ENCODE measurements at regions not wholly inside any gene's neighbourhood (a gene's known extent, or its start where the extent isn't known, plus 50 kb on each side); places are given as distances from the start of the nearest gene placed in this dataset.

DNA sequence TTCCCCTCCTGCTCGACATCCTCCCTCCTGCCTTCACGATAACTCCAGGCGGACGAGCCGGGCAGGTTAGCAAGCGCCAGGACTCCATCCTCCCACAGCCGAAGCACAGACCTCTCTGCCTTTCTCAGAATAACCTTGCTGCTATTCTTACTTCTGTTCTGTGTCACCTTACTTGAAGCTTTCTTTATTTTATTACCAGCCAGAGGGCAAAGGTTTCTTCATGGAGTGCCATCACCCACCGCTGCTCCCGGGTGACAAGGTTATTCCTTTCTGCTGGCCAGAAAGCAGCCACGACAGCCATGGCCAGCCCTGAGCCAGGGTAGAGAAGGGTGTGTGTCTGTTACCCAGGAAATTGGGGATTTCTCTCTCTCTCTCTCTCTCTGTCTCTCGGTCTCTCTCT lies 227.1 kb downstream of the ANAPC1 start:
- no peak for DNase-seq
- Mint-ChIP-seq H3K4me3 (ENCODE audit: low read depth, unreplicated experiment) (no peak overlapping the region), H3K4me1 (ENCODE audit: low read depth, unreplicated experiment) (peaks cover 44% of the 10 kb centered on the region), H3K27ac (ENCODE audit: unreplicated experiment) (peak overlapping the region; percentile 94), H3K27me3 (ENCODE audit: unreplicated experiment) (no peaks in the 10 kb centered on the region), H3K36me3 (ENCODE audit: insufficient read depth, unreplicated experiment) (peaks cover 37% of the 10 kb centered on the region), H3K9me3 (ENCODE audit: low read depth, unreplicated experiment) (no peaks in the 10 kb centered on the region)
- TF ChIP-seq, protein P1, sequence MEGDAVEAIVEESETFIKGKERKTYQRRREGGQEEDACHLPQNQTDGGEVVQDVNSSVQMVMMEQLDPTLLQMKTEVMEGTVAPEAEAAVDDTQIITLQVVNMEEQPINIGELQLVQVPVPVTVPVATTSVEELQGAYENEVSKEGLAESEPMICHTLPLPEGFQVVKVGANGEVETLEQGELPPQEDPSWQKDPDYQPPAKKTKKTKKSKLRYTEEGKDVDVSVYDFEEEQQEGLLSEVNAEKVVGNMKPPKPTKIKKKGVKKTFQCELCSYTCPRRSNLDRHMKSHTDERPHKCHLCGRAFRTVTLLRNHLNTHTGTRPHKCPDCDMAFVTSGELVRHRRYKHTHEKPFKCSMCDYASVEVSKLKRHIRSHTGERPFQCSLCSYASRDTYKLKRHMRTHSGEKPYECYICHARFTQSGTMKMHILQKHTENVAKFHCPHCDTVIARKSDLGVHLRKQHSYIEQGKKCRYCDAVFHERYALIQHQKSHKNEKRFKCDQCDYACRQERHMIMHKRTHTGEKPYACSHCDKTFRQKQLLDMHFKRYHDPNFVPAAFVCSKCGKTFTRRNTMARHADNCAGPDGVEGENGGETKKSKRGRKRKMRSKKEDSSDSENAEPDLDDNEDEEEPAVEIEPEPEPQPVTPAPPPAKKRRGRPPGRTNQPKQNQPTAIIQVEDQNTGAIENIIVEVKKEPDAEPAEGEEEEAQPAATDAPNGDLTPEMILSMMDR (IDR thresholded peaks at IDR 0.05; ENCODE audit: unreplicated experiment): no peak
- BruUV-seq (replicated peaks): no TSS peak
- intact Hi-C loops (cut with micrococcal nuclease; ENCODE audit: unreplicated experiment): no loop called here
- CTCF ChIA-PET: no interaction called here

DNA sequence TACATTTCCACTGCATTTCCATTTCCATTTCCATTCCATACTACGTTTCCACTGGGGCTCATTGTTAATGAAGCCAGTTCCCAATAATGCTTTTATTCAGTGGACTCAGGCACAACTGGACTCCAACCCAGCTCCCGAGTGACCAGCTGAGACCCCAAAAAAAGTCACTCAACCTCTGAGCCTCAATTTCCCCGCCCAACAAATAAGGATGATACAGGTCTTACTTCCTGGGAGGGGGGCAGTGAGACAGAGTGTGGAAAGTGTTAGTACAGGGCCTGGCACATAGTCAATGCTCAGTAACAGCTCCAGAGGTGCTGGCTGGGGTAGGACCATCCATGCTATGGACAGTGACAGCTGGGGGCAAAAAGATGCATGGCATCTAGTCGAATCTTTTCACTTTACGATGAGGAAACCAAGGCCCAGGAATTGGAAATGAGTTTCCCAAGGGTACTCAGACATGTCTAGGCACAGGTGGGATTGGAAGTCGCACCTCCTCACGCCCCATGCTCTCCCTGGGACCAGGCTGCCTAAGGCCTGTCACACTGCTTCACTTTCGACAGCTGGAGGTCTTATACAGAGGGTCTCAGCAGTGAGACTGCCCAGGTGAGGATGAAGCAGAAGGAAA lies 226.5 kb downstream of the ANAPC1 start:
- intact Hi-C loops (cut with micrococcal nuclease; ENCODE audit: unreplicated experiment): no loop called here
- no peaks in the 10 kb centered on the region for H3K9me3 Mint-ChIP-seq (ENCODE audit: low read depth, unreplicated experiment)
- H3K27me3 Mint-ChIP-seq (ENCODE audit: unreplicated experiment): no peaks in the 10 kb centered on the region
- H3K4me1 Mint-ChIP-seq (ENCODE audit: low read depth, unreplicated experiment): peaks cover 44% of the 10 kb centered on the region
- peaks cover 37% of the 10 kb centered on the region for H3K36me3 Mint-ChIP-seq (ENCODE audit: insufficient read depth, unreplicated experiment)
- CTCF ChIA-PET: no interaction called here
- TF ChIP-seq, protein P1 (IDR thresholded peaks at IDR 0.05; ENCODE audit: unreplicated experiment): no peak
- peak overlapping the region; percentile 94 for H3K27ac Mint-ChIP-seq (ENCODE audit: unreplicated experiment)
- no peak for DNase-seq
- no peak overlapping the region for H3K4me3 Mint-ChIP-seq (ENCODE audit: low read depth, unreplicated experiment)
- BruUV-seq (replicated peaks): no TSS peak

DNA sequence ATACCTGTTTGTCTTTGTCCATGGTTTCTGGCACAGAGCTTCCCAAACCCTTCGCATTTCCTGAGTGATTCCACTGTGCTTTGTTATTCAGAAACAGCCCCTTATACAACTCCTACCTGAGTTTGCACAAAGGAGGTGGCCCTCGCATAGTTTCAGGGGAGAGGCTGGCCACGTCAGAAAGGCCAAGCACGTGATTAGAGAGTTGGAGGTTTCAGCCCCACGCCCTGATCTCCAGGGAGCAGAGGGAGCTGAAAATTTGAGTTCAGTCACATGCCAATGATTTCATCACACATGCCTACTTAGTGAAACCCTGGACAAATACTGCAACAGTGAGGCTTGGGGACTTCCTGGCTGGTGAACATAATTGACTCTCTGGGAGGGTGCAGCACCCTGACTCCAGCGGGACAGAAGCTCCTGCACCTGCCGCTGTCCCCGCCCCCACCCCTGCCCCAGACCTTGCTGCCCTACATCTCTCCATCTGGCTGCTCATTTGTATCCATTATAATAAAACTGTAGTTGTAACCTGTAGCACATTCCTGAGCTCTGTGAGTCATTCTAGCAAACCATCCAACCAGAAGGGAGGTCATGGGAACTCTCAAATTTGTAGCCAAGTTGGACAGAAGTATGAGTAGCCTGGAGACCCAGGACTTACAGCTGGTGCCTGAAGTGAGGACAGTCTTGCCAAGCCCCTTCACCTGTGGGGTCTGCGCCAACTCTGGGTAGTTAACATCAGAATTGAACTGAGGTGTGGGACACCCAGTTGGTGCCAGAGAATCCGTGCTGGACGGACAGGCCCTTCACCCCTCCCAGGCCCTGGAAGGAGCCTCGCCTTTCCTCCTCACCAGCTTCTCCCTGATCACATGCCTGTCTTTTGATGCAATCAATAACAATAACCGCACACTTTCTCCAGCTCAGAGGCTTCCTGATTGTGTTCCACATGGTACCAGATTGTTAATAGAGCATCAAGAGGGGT lies 224.3 kb downstream of the ANAPC1 start:
- H3K36me3 Mint-ChIP-seq (ENCODE audit: insufficient read depth, unreplicated experiment): peaks cover 37% of the 10 kb centered on the region
- intact Hi-C loops (cut with micrococcal nuclease; ENCODE audit: unreplicated experiment): loop anchor here (2.0 to 10.0 kb wide), 2 partner anchors 41 to 175 kb away; no protein-coding TSS in a partner anchor
- TF ChIP-seq, protein P1 (IDR thresholded peaks at IDR 0.05; ENCODE audit: unreplicated experiment): no peak
- H3K4me3 Mint-ChIP-seq (ENCODE audit: low read depth, unreplicated experiment): peak overlapping the region; percentile 56
- BruUV-seq (replicated peaks): no TSS peak
- H3K27ac Mint-ChIP-seq (ENCODE audit: unreplicated experiment): peak overlapping the region; percentile 94
- DNase-seq: peak; percentile 91
- H3K4me1 Mint-ChIP-seq (ENCODE audit: low read depth, unreplicated experiment): peaks cover 56% of the 10 kb centered on the region
- CTCF ChIA-PET: interaction anchor here (0.6 to 1.4 kb wide), 9 partner anchors 9 to 500 kb away, joined by 3 to 9 read pairs (median 6); no protein-coding TSS in a partner anchor
- no peaks in the 10 kb centered on the region for H3K9me3 Mint-ChIP-seq (ENCODE audit: low read depth, unreplicated experiment)
- no peaks in the 10 kb centered on the region for H3K27me3 Mint-ChIP-seq (ENCODE audit: unreplicated experiment)

DNA sequence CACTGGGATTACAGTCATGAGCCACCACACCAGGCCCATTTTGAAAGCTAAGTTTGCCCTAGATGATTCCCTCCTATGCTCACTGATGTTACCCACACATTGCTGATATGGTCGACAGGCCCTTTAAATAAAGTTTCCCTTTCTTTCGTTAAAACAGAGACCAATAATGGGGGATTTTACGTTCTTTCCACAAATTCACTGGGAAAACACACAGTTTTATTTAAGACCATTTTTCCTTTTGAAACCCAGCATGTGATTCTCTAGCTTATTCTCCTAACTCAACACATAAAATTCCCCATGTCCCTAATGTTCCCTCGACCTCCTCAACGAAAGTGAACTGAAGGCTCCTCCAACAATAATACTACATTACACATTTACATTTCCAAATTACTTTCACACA lies 223.2 kb downstream of the ANAPC1 start:
- H3K36me3 Mint-ChIP-seq (ENCODE audit: insufficient read depth, unreplicated experiment): peaks cover 37% of the 10 kb centered on the region
- H3K4me1 Mint-ChIP-seq (ENCODE audit: low read depth, unreplicated experiment): peaks cover 56% of the 10 kb centered on the region
- no peak for DNase-seq
- H3K4me3 Mint-ChIP-seq (ENCODE audit: low read depth, unreplicated experiment): peak overlapping the region; percentile 15
- TF ChIP-seq, protein P1 (IDR thresholded peaks at IDR 0.05; ENCODE audit: unreplicated experiment): no peak
- H3K27me3 Mint-ChIP-seq (ENCODE audit: unreplicated experiment): no peaks in the 10 kb centered on the region
- H3K27ac Mint-ChIP-seq (ENCODE audit: unreplicated experiment): peak overlapping the region; percentile 94
- no TSS peak for BruUV-seq (replicated peaks)
- intact Hi-C loops (cut with micrococcal nuclease; ENCODE audit: unreplicated experiment): loop anchor here (10.0 kb wide), 1 partner anchor 176 kb away; no protein-coding TSS in a partner anchor
- CTCF ChIA-PET: no interaction called here
- H3K9me3 Mint-ChIP-seq (ENCODE audit: low read depth, unreplicated experiment): no peaks in the 10 kb centered on the region
